GM19043 (cell line): ENCODE measurements at regions not wholly inside any gene's neighbourhood (a gene's known extent, or its start where the extent isn't known, plus 50 kb on each side); places are given as distances from the start of the nearest gene placed in this dataset.
"Not testable (repeated sequence)": the region's sequence is repeated elsewhere in the genome, so short reads cannot be mapped to it uniquely, and the experiment has no call there.

Experiments used
- ATAC-seq: cut with Tn5 transposase; IDR thresholded peaks from one replicate; pipeline ENCODE4 v1.9.1; 2021; ENCODE audit warnings: low read depth; ENCODE audit not compliant: unreplicated experiment

- ATAC-seq: no peak
Measured at GRCh38 chr5:163569284-163569683, 63.9 kb downstream of the MAT2B start.

- no peak for ATAC-seq
Measured at GRCh38 chr5:163571744-163572143, 66.3 kb downstream of the MAT2B start.

- no peak for ATAC-seq
Measured at GRCh38 chr5:163574472-163575440, 69.3 kb downstream of the MAT2B start.

DNA sequence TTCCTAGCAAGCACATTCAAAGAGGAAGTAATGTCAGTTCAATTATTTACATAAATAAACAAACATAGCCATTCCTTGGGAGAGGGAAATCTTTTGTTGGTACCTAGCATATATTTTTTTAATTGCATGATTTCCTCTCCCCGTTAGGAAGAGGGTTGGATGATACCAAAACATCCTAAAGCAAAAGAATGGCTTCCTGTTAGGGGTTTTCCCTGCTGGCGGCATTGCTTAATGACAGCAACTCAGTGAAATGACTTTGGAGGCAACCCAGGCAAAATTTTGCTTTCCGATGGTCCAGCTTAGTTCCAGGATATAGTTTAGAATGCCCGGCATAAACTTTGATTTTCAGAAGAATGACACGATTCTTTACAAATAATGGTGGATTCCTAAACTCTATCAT is 73.2 kb downstream of the MAT2B start:
- no peak for ATAC-seq

DNA sequence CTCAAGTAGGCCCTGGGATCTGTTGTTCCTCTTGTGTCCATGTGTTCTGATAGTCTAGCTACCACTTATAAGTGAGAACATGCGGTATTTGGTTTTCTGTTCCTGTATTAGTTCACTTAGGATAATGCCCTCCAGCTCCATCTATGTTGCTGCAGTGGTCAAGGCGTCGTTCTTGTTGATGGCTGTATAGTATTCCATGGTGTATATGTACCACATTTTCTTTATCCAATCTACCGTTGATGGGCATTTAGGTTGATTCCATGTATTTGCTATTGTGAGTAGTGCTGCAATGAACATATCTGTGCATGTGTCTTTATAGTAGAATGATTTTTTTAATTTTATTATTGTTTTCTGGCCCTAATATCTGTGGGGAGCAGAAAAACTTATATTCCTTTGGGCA is 74.3 kb downstream of the MAT2B start:
- no peak for ATAC-seq

- no peak for ATAC-seq
Measured at GRCh38 chr5:163580516-163580915, 75.1 kb downstream of the MAT2B start.

- not testable (repeated sequence) for ATAC-seq
Measured at GRCh38 chr5:163583491-163584153, 78.2 kb downstream of the MAT2B start.

DNA sequence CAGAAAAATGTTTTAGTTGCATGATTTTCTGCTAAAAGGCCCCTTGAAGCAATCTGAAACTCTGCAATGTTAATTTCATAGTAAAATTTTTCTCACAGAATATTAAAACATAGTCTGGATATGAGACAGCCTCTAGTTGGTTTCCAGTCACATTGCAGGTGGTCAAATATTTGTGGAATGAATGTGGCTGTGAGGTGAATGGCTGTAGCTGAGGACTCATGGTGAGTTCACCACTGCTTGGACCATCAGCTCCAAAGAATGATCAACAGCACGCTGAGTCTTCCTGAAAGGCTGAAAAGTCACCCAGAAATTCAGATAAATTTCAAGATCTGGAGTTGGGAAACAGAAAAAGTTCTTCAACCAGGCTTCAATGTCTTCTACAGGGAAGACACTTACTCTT is 79.8 kb downstream of the MAT2B start:
- ATAC-seq: no peak

DNA sequence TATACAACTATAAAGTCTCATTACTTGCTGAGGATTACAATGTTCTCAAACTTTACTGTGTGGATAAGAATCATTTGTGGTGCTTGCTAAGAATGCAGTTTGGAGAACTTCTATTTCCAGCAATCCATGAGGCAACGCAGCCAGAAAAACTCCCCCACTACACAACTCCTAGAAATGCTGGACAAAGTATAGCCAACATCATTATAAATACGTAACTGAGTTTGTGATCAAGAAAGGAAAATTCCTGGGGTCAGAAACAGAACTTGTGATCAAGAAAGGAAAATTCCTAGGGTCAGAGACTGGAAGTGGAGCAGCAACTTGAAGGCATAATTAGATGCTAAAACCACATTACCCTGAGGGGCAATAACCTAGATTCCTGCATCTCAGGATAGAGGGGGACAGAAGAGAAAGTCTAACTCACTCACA is 81.1 kb downstream of the MAT2B start:
- ATAC-seq: no peak

DNA sequence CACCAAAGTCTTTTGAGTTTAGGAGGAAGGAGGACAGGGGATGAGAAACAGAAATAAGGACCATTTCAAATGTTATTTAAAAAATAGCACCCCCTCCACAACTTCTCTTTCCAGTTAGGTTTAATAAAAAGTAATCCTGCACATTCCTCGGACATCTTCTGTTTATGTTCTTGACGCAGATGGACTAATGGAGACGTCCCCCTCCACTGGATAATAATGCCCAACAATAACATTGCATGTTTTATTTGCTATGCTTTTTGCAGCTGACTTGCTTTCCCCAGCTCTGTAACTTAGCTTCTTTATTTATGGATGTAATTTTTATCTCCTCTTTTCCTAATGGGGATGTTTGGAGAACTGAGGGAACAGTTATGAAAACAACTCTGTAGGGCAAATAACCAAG is 89.5 kb downstream of the MAT2B start:
- no peak for ATAC-seq

DNA sequence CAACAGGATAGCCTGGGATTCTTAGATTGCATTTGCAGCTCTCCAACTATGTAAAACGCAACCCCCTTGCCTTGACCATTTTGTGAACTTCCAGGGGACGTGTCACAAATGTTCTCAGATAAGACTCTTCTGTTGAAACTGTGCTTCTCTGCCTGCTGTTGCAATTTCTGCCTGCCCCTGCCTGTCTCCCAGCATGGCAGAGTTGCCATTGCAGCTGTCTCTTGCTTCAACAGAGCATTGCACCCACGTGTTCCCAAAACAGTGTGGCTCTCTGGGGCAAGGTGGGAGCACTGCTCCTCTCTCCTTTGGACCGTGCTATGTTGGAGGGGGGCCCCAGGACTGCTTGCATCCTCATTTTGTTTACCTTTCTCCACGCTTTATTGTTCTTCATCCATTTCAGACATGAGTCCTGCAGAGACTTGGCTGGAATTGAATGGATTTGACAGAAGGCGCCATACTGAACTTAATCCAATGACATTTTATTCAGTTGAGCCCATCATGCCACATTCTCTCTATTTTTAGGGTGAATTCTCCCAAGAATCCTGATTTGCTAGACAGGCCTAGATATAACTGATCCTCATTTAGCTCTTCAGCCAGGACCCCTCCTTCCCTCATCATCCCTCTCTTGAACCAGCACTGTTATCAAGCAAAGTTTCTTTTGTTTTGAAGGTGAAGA is 90.7 kb downstream of the MAT2B start:
- ATAC-seq: no peak

DNA sequence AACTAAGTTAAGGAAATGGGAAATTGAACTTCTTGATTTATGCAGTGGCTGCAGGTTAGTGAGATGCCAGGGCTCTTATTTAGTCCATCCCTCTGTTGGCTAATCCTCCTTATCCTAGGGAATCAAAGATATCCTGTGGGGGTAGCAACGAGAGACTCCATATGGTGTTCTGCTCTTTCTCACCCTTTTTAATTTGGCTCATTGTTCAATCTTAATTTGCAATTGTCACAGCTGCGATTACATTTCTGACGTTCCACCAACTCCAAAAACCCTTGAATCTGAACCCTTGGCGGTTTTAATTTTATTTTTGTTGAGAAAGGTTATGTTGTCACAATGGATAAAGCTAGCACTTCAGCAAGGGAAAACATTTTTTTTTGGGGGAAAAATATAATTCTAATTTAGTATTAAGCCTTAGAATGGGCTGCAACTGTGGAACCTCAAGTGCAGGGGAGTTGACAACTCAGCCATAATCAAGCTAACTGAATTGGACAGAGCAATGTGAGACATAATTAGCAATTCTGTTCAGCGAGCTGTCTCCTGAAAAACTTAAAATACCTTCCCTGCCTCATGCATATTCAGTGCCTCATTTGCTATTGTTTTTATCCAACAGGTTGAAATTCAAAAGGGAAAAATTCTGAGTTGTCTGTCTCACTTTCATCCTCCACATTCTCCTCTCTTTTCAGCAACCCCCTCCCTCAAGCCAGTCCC is 91.3 kb downstream of the MAT2B start:
- no peak for ATAC-seq

DNA sequence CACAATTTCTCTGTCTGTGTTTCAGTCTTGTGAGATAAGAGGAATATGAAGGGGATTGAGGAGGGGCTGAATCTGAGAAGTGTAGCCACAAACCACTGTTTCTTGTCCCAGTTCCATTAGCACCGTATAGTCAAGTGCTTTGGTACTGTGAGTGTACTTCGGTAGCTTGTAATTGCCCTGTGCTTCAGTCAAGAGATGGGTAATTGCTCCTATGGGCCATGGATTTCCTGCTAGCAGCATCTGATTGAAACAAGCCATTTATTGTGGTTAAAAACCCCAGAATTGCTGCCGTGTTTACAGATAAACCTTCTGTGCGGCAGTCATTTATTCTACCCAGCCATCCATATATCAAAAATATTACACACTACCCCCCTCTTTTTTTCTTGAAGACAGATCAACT is 98.6 kb downstream of the MAT2B start:
- ATAC-seq: no peak

DNA sequence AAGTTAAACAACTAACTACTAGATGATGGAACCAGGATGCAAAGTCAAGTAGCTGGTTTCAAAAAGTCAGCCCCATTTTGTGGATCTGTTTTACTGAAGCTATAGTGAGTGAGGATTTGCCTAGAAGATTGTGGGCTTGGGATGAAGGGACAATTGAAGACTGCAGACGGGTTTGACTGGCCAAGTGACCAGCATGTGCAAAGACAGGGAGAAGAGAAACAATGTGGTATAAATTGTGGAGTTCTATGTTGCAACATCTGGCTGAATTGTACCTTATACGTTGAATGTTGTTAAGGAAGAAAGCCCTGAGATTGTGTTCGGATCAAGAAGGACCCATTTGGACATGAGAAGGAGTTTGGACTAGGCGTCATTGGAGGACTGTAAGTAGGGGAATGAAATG is 101.8 kb downstream of the MAT2B start:
- no peak for ATAC-seq

GRCh38 chr5:163608621-163609020 is 103.2 kb downstream of the MAT2B start:
- no peak for ATAC-seq

GRCh38 chr5:163609910-163610309 is 104.5 kb downstream of the MAT2B start:
- no peak for ATAC-seq

DNA sequence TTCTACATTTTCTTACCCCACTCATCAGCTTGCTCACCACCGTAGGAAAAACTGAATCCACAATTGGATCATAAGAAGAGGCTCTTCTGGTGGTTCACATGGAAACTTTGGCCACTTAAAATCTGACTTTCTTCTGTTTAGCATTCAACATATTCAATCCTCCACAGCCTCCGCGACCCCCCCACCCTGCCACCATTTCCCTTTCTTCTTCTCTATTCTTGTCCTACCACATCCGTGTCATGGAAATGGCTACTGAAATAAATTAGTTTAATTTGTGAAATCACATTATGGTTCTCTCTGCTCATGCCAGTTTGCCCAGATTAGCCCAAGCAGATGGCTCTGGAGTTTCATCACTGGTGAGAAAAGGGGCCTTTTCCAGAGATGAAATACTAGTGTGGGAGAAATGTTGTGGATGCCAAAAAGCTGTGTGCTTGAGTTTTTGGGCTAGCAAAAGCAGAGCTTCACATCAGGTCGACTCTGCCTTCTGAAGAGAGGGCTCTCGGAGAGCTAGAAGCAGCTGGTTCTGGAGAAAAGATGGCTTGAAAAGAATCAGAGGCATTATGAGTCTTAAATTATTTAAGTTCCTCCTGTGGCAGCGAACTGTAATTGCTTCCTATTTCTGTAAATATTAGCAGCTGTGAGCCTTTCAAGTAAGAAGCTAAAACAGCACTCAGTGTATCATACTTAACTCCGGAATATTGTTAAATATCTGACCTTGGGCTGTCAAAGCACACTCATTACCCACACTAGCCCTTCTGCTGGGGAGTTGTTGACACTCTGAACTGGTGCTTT is 107.1 kb downstream of the MAT2B start:
- no peak for ATAC-seq

GRCh38 chr5:163613150-163613442 is 107.7 kb downstream of the MAT2B start:
- ATAC-seq: no peak

DNA sequence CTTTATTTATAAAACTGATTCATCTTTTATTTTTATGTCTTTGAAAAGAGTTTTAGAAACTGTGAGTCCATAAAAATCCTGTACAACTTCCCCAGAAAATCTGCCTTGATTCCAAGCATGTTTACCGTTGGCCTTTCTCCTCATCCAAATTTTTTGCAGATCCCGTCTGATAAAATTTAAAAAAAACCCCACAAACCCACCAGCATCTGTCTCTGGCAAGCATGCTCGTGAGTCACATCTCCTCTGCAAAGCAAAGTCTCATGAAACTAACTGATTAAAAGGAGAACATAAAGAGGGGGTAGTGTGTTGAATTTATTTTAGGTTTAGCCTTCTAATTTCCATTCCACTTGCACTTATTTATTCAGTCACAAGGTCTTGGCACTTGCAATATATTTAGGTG is 109.4 kb downstream of the MAT2B start:
- no peak for ATAC-seq

DNA sequence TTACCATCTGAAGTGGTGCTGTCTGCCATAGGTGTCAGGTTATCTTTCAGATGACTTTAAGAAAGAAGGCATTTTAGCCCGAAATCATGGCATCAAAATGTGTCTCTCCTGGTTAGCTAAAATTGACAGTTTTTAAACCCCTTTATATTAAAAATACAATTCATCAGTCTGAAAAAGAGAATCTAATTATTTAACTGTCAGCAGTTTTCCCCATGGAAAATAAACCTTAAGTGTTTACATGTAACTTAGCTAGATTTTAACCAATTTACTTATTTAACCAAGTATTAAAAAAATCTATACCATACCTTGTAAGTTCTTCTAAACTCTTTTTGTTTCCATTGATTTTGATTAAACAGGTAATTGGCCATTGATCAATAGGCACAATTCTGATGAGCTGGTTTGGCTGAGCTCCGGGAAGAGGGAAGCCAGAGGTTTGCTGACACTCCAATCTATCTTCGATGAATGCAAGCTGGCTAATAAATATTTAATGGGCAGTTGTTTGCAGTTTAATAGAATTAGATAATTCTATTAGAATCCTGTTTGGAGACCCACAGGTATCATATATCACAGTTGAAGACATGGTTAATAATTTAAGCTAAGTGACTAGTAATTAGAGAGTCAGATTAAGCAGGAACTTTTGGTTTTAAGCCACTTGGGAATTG is 114.0 kb downstream of the MAT2B start:
- ATAC-seq: no peak
